ENCODE measurements at regions not wholly inside any gene's neighbourhood (a gene's known extent, or its start where the extent isn't known, plus 50 kb on each side); places are given as distances from the start of the nearest gene placed in this dataset.

DNA sequence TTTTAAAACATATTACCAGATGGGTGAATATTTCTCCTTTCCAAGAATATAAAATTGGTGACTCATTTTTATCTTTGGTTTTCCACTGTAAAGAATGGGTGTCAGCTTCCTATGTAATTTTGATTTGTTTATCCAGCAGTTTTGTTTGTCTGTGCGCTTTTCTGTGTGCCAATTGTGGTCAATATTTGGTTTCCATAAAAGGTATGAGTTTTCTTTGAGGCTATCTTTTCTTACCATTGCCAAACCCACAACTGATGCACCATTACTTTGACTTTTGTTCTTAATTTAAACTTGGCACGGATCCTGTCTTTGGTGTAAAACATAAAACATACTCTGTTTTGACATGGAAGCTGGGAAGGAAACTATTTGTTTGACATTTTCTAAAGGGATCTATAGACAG, 78.8 kb upstream of the NAV3 start:
- H3K9me3 ChIP-seq (ENCODE audit: control extremely low read depth in 1 of 3, control insufficient read depth in 2 of 3, insufficient read depth in 1 of 3, low read length in 2 of 3), result no peaks in the 10 kb centered on the region
- no peaks in the 10 kb centered on the region for H4K20me1 ChIP-seq (ENCODE audit: control insufficient read depth, insufficient read depth, low read length, poor library complexity, severe bottlenecking)
- Mint-ChIP-seq H3K4me3 (no peak overlapping the region), H3K4me1 (no peaks in the 10 kb centered on the region), H3K27me3 (no peaks in the 10 kb centered on the region), H3K27ac (no peak overlapping the region), H3K9me3 (ENCODE audit: insufficient read depth) (no peaks in the 10 kb centered on the region)
- no peaks in the 10 kb centered on the region for H3K4me1 ChIP-seq (ENCODE audit: control insufficient read depth in 2 of 2, insufficient read depth in 2 of 2, low read length in 2 of 2)
- DNase-seq (no peak), ATAC-seq (ENCODE audit: low read depth) (no peak)
- H3K4me3 ChIP-seq (ENCODE audit: control extremely low read depth in 1 of 5, extremely low read depth in 1 of 5, insufficient read depth in 1 of 5, low read depth in 2 of 5, low read length in 4 of 5), result no peak overlapping the region
- no peak for TF ChIP-seq EZH2 (IDR thresholded peaks at IDR 0.05; ENCODE audit: borderline replicate concordance, insufficient read depth, low read depth, low read length, poor library complexity, severe bottlenecking)
- TF ChIP-seq, protein P1, sequence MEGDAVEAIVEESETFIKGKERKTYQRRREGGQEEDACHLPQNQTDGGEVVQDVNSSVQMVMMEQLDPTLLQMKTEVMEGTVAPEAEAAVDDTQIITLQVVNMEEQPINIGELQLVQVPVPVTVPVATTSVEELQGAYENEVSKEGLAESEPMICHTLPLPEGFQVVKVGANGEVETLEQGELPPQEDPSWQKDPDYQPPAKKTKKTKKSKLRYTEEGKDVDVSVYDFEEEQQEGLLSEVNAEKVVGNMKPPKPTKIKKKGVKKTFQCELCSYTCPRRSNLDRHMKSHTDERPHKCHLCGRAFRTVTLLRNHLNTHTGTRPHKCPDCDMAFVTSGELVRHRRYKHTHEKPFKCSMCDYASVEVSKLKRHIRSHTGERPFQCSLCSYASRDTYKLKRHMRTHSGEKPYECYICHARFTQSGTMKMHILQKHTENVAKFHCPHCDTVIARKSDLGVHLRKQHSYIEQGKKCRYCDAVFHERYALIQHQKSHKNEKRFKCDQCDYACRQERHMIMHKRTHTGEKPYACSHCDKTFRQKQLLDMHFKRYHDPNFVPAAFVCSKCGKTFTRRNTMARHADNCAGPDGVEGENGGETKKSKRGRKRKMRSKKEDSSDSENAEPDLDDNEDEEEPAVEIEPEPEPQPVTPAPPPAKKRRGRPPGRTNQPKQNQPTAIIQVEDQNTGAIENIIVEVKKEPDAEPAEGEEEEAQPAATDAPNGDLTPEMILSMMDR (IDR thresholded peaks at IDR 0.05), result no peak
- WGBS (ENCODE audit: insufficient coverage), result no CpG with 5 or more reads among the region's 2 CpGs
- POLR2A ChIA-PET, result no interaction called here
- intact Hi-C loops (cut with micrococcal nuclease), result no loop called here
- no peaks in the 10 kb centered on the region for H3K36me3 ChIP-seq (replicated peaks in 1 of 2; ENCODE audit: control extremely low read depth in 1 of 2, control insufficient read depth in 1 of 2, extremely low read depth in 1 of 2, insufficient read depth in 2 of 2, low read length in 1 of 2)
- CTCF ChIA-PET, result no interaction called here
- H3K4me2 ChIP-seq (replicated peaks; ENCODE audit: low read depth, low read length, poor library complexity, severe bottlenecking), result no peak overlapping the region
- H3K9ac ChIP-seq (ENCODE audit: low read length), result no peak overlapping the region
- H3K79me2 ChIP-seq (ENCODE audit: control insufficient read depth, insufficient read depth, low read length), result no peaks in the 10 kb centered on the region
- no peak overlapping the region for H3K27ac ChIP-seq (ENCODE audit: low read length in 2 of 2)
- no peaks in the 10 kb centered on the region for H3K27me3 ChIP-seq (replicated peaks in 1 of 4; ENCODE audit: control extremely low read depth in 1 of 4, control insufficient read depth in 3 of 4, insufficient read depth in 4 of 4, low read length in 3 of 4)
- no peak overlapping the region for H2AFZ ChIP-seq (ENCODE audit: insufficient read depth, low read depth, low read length, poor library complexity, severe bottlenecking)

DNA sequence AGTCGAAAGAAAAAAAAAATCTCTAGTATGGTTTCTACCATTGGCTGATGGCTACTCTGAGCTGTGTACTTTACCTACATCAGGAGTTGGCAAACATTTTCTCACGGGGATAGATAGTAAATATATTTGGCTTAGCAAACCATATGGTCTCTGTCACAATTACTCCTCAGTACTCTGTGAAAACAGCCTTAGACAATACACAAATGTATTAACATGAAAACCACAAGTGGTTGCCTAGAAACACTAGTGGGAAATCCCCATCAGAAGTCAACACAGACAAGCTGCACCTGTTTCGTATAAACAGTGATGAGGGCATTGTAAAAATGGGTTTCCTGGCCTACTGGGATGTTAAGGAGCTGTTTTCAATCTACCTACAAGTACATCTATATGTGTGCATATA, 84.6 kb upstream of the NAV3 start:
- Mint-ChIP-seq H3K9me3 (ENCODE audit: insufficient read depth) (no peaks in the 10 kb centered on the region), H3K4me1 (peaks cover 8% of the 10 kb centered on the region), H3K27me3 (no peaks in the 10 kb centered on the region), H3K27ac (no peak overlapping the region), H3K4me3 (no peak overlapping the region)
- no peak overlapping the region for H3K9ac ChIP-seq (ENCODE audit: low read length)
- DNase-seq, result peak; percentile 47
- no peaks in the 10 kb centered on the region for H3K27me3 ChIP-seq (replicated peaks in 1 of 4; ENCODE audit: control extremely low read depth in 1 of 4, control insufficient read depth in 3 of 4, insufficient read depth in 4 of 4, low read length in 3 of 4)
- no peaks in the 10 kb centered on the region for H4K20me1 ChIP-seq (ENCODE audit: control insufficient read depth, insufficient read depth, low read length, poor library complexity, severe bottlenecking)
- ATAC-seq (ENCODE audit: low read depth), result peak; percentile 45
- ChIA-PET CTCF (no interaction called here), POLR2A (no interaction called here)
- no peaks in the 10 kb centered on the region for H3K79me2 ChIP-seq (ENCODE audit: control insufficient read depth, insufficient read depth, low read length)
- no peak overlapping the region for H3K4me2 ChIP-seq (replicated peaks; ENCODE audit: low read depth, low read length, poor library complexity, severe bottlenecking)
- H3K36me3 ChIP-seq (replicated peaks in 1 of 2; ENCODE audit: control extremely low read depth in 1 of 2, control insufficient read depth in 1 of 2, extremely low read depth in 1 of 2, insufficient read depth in 2 of 2, low read length in 1 of 2), result no peaks in the 10 kb centered on the region
- no peak overlapping the region for H2AFZ ChIP-seq (ENCODE audit: insufficient read depth, low read depth, low read length, poor library complexity, severe bottlenecking)
- TF ChIP-seq EZH2 (IDR thresholded peaks at IDR 0.05; ENCODE audit: borderline replicate concordance, insufficient read depth, low read depth, low read length, poor library complexity, severe bottlenecking), result no peak
- TF ChIP-seq, protein P1 (IDR thresholded peaks at IDR 0.05), result no peak
- WGBS (ENCODE audit: insufficient coverage), result no CpG with 5 or more reads among the region's 3 CpGs
- H3K27ac ChIP-seq (ENCODE audit: low read length in 2 of 2), result peak overlapping the region in 1 of 2 donors; percentile 57
- H3K9me3 ChIP-seq (ENCODE audit: control extremely low read depth in 1 of 3, control insufficient read depth in 2 of 3, insufficient read depth in 1 of 3, low read length in 2 of 3), result no peaks in the 10 kb centered on the region
- H3K4me1 ChIP-seq (ENCODE audit: control insufficient read depth in 2 of 2, insufficient read depth in 2 of 2, low read length in 2 of 2), result no peaks in the 10 kb centered on the region
- intact Hi-C loops (cut with micrococcal nuclease), result no loop called here
- H3K4me3 ChIP-seq (ENCODE audit: control extremely low read depth in 1 of 5, extremely low read depth in 1 of 5, insufficient read depth in 1 of 5, low read depth in 2 of 5, low read length in 4 of 5), result no peak overlapping the region
